HepG2 (cell line): ENCODE measurements at regions not wholly inside any gene's neighbourhood (a gene's known extent, or its start where the extent isn't known, plus 50 kb on each side); places are given as distances from the start of the nearest gene placed in this dataset.

Experiments used
- CEBPB ChIP-seq: IDR thresholded peaks from 2 replicates; pipeline ENCODE4 v1.6.1; 2011; ENCODE audit warnings: low read depth, low read length, improper control_type of control experiment, borderline replicate concordance
- HMG20A ChIP-seq: IDR thresholded peaks from 2 replicates; pipeline ENCODE4 v1.6.1; 2016; ENCODE audit warnings: borderline replicate concordance
- NCOA2 ChIP-seq: sonication (generic); formaldehyde crosslinking; IDR thresholded peaks from 2 replicates; pipeline ENCODE4 v1.8.0; 2022; ENCODE audit warnings: inconsistent platforms
- POLR2AphosphoS5 ChIP-seq: IDR thresholded peaks from 2 replicates; pipeline ENCODE4 v1.6.1; 2012; ENCODE audit warnings: low read depth, low read length
- SMARCC2 ChIP-seq: fragments of 450-650 bp; IDR thresholded peaks from 2 replicates; pipeline ENCODE4 v1.6.1; 2017; ENCODE audit warnings: antibody characterized with exemption, mild to moderate bottlenecking
- TOE1 ChIP-seq: sonication (generic); formaldehyde crosslinking; IDR thresholded peaks from 2 replicates; pipeline ENCODE4 v1.4.0; 2020; ENCODE audit warnings: mild to moderate bottlenecking, missing genetic modification reagents
- ZBTB21 ChIP-seq: sonication (generic); formaldehyde crosslinking; IDR thresholded peaks from 2 replicates; pipeline ENCODE4 v1.4.0; 2020; ENCODE audit warnings: missing genetic modification reagents
- TF ChIP-seq, protein P1 (sequence below): sonication (generic); formaldehyde crosslinking; IDR thresholded peaks from 2 replicates; pipeline ENCODE4 v1.8.1; 2023; ENCODE audit warnings: mild to moderate bottlenecking, missing genetic modification reagents
- TF ChIP-seq, protein P2 (sequence below): sonication (generic); formaldehyde crosslinking; conservative IDR thresholded peaks from 2 replicates; pipeline ENCODE4 v1.4.0; 2020; ENCODE audit warnings: missing genetic modification reagents

DNA sequence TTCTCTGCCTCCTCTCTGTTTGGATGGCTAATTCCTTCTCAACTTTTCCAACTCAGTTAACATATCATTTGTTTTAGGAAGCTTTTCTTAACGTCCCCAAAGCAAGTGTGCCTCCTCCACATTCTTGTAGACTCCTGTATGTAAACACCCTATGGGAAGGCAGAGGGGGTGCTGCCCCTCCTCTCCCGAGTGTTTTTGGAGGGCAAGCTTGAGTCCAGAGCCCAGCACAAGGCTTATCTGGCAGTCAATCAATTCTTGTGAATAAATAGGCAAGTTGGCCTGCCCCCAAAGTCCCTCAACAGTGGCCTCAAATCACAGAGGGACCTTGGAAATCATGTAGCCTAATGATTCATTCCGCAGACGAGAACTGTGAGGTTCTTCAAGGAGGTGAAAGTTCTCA is 305.6 kb downstream of the RPS24 start:
- TF ChIP-seq ZBTB21 (no peak), TOE1 (no peak), POLR2AphosphoS5 (no peak), SMARCC2 (no peak), NCOA2 (CRISPR knock-in tag) (no peak), CEBPB (no peak), HMG20A (CRISPR knock-in tag) (no peak)
- TF ChIP-seq, protein P1, sequence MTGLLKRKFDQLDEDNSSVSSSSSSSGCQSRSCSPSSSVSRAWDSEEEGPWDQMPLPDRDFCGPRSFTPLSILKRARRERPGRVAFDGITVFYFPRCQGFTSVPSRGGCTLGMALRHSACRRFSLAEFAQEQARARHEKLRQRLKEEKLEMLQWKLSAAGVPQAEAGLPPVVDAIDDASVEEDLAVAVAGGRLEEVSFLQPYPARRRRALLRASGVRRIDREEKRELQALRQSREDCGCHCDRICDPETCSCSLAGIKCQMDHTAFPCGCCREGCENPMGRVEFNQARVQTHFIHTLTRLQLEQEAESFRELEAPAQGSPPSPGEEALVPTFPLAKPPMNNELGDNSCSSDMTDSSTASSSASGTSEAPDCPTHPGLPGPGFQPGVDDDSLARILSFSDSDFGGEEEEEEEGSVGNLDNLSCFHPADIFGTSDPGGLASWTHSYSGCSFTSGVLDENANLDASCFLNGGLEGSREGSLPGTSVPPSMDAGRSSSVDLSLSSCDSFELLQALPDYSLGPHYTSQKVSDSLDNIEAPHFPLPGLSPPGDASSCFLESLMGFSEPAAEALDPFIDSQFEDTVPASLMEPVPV (CRISPR knock-in tag), result no peak
- TF ChIP-seq, protein P2, sequence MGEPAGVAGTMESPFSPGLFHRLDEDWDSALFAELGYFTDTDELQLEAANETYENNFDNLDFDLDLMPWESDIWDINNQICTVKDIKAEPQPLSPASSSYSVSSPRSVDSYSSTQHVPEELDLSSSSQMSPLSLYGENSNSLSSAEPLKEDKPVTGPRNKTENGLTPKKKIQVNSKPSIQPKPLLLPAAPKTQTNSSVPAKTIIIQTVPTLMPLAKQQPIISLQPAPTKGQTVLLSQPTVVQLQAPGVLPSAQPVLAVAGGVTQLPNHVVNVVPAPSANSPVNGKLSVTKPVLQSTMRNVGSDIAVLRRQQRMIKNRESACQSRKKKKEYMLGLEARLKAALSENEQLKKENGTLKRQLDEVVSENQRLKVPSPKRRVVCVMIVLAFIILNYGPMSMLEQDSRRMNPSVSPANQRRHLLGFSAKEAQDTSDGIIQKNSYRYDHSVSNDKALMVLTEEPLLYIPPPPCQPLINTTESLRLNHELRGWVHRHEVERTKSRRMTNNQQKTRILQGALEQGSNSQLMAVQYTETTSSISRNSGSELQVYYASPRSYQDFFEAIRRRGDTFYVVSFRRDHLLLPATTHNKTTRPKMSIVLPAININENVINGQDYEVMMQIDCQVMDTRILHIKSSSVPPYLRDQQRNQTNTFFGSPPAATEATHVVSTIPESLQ (CRISPR knock-in tag), result no peak
